Mesothelial cell of epicardium (in vitro differentiated cells): ENCODE measurements at regions not wholly inside any gene's neighbourhood (a gene's known extent, or its start where the extent isn't known, plus 50 kb on each side); places are given as distances from the start of the nearest gene placed in this dataset.

ENCODE experiments used
- DNase-seq, 2 experiments: peaks; one replicate each; pipeline ENCODE4 v3.0.0; 2021; ENCODE audit warnings: low spot score in 2 of 2; ENCODE audit not compliant: unreplicated experiment in 2 of 2
- H3K27ac Mint-ChIP-seq: 2 replicates; pipeline ENCODE4 v1.8.0; 2021; ENCODE audit warnings: mixed read lengths
- H3K27me3 Mint-ChIP-seq: 2 replicates; pipeline ENCODE4 v1.8.0; 2021; ENCODE audit warnings: low read depth, mixed read lengths
- H3K36me3 Mint-ChIP-seq: 2 replicates; pipeline ENCODE4 v1.8.0; 2021; ENCODE audit warnings: mixed read lengths
- H3K4me1 Mint-ChIP-seq: 2 replicates; pipeline ENCODE4 v1.8.0; 2021; ENCODE audit warnings: mixed read lengths
- H3K4me3 Mint-ChIP-seq: 2 replicates; pipeline ENCODE4 v1.8.0; 2021; ENCODE audit warnings: mild to moderate bottlenecking, moderate library complexity, mixed read lengths
- H3K9me3 Mint-ChIP-seq: 2 replicates; pipeline ENCODE4 v1.8.0; 2021; ENCODE audit warnings: mixed read lengths
- CTCF ChIP-seq: fragments of 200-600 bp; sonication (generic); IDR thresholded peaks from one replicate; pipeline ENCODE4 v1.5.0; 2021; ENCODE audit warnings: antibody characterized with exemption; ENCODE audit not compliant: unreplicated experiment

DNA sequence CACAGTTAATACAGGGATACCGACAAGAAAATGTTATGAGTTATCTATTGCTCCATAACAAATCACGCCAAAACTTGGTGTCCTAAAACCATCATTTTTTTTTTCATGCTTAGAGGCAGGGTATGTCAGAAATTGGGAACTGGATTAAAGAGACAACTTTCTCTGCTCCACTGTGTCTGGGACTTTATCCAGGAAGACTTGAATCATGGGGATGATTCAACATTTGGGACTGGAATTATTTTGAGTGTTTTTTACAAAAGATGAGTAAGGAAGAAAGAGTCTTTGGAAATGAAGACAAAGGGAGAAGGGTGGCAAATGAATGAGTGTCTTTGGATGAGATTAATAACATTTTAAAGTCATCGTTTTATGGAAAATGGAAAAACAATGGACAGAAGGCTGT lies 1883.7 kb upstream of the C9orf72 start:
- no peak overlapping the region for H3K27ac Mint-ChIP-seq
- no peak overlapping the region for H3K4me3 Mint-ChIP-seq
- DNase-seq, result no peak
- TF ChIP-seq CTCF, result no peak
- peaks cover 8% of the 10 kb centered on the region for H3K36me3 Mint-ChIP-seq
- no peaks in the 10 kb centered on the region for H3K4me1 Mint-ChIP-seq
- no peaks in the 10 kb centered on the region for H3K27me3 Mint-ChIP-seq
- H3K9me3 Mint-ChIP-seq, result peaks cover 51% of the 10 kb centered on the region

- Mint-ChIP-seq H3K27me3 (no peaks in the 10 kb centered on the region), H3K9me3 (peaks cover 15% of the 10 kb centered on the region), H3K27ac (no peak overlapping the region), H3K4me1 (no peaks in the 10 kb centered on the region), H3K36me3 (peaks cover 3% of the 10 kb centered on the region), H3K4me3 (no peak overlapping the region)
- no peak for TF ChIP-seq CTCF
- no peak for DNase-seq
Measured at GRCh38 chr9:29475471-29475870, 1902.2 kb upstream of the C9orf72 start.

DNA sequence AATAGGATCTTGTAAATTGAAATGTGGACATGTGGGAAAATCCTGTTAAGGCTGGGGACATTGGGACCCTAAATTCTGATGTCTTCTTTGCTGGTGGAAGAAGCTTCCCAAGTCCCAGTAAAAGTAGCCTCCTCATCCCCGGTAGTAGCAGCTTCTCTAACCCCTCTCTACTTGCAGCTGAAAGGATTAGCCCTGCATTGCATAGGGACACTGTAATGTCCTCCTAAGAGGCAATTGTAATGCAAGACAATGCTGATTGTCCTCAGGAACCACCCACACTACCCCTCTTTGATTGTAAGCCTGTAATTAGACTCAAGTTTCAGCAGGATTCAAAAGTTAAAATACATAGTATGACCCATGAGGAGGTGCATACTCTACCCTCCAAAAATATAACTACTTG lies 1938.4 kb upstream of the C9orf72 start:
- no peak for DNase-seq
- Mint-ChIP-seq H3K4me3 (no peak overlapping the region), H3K4me1 (no peaks in the 10 kb centered on the region), H3K27me3 (peaks cover 12% of the 10 kb centered on the region), H3K36me3 (peaks cover 1% of the 10 kb centered on the region), H3K27ac (no peak overlapping the region), H3K9me3 (peaks cover 23% of the 10 kb centered on the region)
- no peak for TF ChIP-seq CTCF

GRCh38 chr9:29514336-29514735 lies 1941.1 kb upstream of the C9orf72 start:
- H3K9me3 Mint-ChIP-seq, result peaks cover 14% of the 10 kb centered on the region
- no peak overlapping the region for H3K4me3 Mint-ChIP-seq
- TF ChIP-seq CTCF, result no peak
- H3K27ac Mint-ChIP-seq, result no peak overlapping the region
- H3K4me1 Mint-ChIP-seq, result no peaks in the 10 kb centered on the region
- peaks cover 1% of the 10 kb centered on the region for H3K36me3 Mint-ChIP-seq
- DNase-seq, result no peak
- H3K27me3 Mint-ChIP-seq, result peaks cover 12% of the 10 kb centered on the region

- Mint-ChIP-seq H3K9me3 (peaks cover 9% of the 10 kb centered on the region), H3K4me1 (no peaks in the 10 kb centered on the region), H3K27ac (no peak overlapping the region), H3K27me3 (peaks cover 12% of the 10 kb centered on the region), H3K4me3 (no peak overlapping the region), H3K36me3 (peaks cover 1% of the 10 kb centered on the region)
- DNase-seq, result no peak
- no peak for TF ChIP-seq CTCF
Measured at GRCh38 chr9:29514862-29515261, 1941.6 kb upstream of the C9orf72 start.

GRCh38 chr9:29548436-29548835 lies 1975.2 kb upstream of the C9orf72 start:
- Mint-ChIP-seq H3K36me3 (peaks cover 2% of the 10 kb centered on the region), H3K4me1 (no peaks in the 10 kb centered on the region), H3K4me3 (no peak overlapping the region), H3K27me3 (no peaks in the 10 kb centered on the region), H3K27ac (no peak overlapping the region), H3K9me3 (peaks cover 10% of the 10 kb centered on the region)
- no peak for TF ChIP-seq CTCF
- no peak for DNase-seq
